ENCODE measurements at regions not wholly inside any gene's neighbourhood (a gene's known extent, or its start where the extent isn't known, plus 50 kb on each side); places are given as distances from the start of the nearest gene placed in this dataset.

DNA sequence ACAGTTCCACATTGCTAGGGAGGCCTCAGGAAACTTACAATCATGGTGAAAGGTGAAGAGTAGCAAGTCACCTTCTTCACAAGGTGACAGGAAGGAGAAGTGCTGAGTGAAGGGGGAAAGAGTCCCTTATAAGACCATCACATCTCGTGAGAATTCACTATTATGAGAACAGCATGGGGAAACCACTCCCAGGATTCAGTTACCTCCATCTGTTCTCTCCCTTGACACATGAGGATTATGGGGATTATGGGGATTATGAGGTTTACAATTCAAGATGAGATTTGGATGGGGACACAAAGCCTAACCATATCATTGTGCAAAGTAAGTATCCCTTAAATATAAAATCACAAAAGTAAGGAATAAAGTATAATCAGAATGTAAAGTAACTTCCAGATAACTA is 375.9 kb upstream of the NAALADL2 start:
- no peak overlapping the region for H3K56ac ChIP-seq (replicated peaks; ENCODE audit: insufficient read length, low read depth, low read length)
- no peak overlapping the region for H2BK120ac ChIP-seq (replicated peaks; ENCODE audit: low read depth, low read length)
- POLR2A ChIA-PET (ENCODE audit: partially characterized antibody) = no interaction called here
- no peak overlapping the region for H2BK15ac ChIP-seq (ENCODE audit: low read length)
- no peak overlapping the region for H2AFZ ChIP-seq (ENCODE audit: low read length)
- H3K36me3 ChIP-seq (ENCODE audit: control insufficient read depth in 2 of 4, insufficient read depth in 4 of 4, low read length in 3 of 4) = no peaks in the 10 kb centered on the region
- H3K23ac ChIP-seq (ENCODE audit: insufficient read length) = no peak overlapping the region
- no peaks in the 10 kb centered on the region for H3K4me1 ChIP-seq (replicated peaks in 1 of 4; ENCODE audit: control insufficient read depth in 3 of 4, insufficient read depth in 4 of 4, low read length in 3 of 4)
- H3K27me3 ChIP-seq (replicated peaks in 1 of 4; ENCODE audit: control insufficient read depth in 3 of 4, extremely low read depth in 1 of 4, insufficient read depth in 3 of 4, low read length in 3 of 4) = no peaks in the 10 kb centered on the region
- H4K8ac ChIP-seq (ENCODE audit: extremely low read depth, insufficient read depth, low read length) = no peak overlapping the region
- no peak overlapping the region for H2BK20ac ChIP-seq (ENCODE audit: low read length)
- H2AK5ac ChIP-seq (ENCODE audit: low read depth, low read length) = no peak overlapping the region
- H3K79me1 ChIP-seq (ENCODE audit: low read depth, low read length) = no peaks in the 10 kb centered on the region
- CTCF ChIA-PET (ENCODE audit: partially characterized antibody) = no interaction called here
- no peaks in the 10 kb centered on the region for H3K9me3 ChIP-seq (ENCODE audit: insufficient read depth in 2 of 2, low read depth in 1 of 2, low read length in 1 of 2)
- TF ChIP-seq POU5F1 (IDR thresholded peaks at IDR 0.05; ENCODE audit: low read depth, low read length) (no peak), HDAC6 (IDR thresholded peaks at IDR 0.05; ENCODE audit: low read depth, low read length) (no peak), TBP (IDR thresholded peaks at IDR 0.05; ENCODE audit: low read depth, low read length) (no peak), ASH2L (IDR thresholded peaks at IDR 0.05; ENCODE audit: low read length) (no peak), RFX5 (IDR thresholded peaks at IDR 0.05; ENCODE audit: borderline replicate concordance, low read depth, low read length) (no peak), TAF7 (optimal IDR thresholded peaks at IDR 0.05; ENCODE audit: borderline replicate concordance, low read depth, low read length) (no peak), SP4 (IDR thresholded peaks at IDR 0.05; ENCODE audit: low read length) (no peak), CREB1 (IDR thresholded peaks at IDR 0.05) (no peak), TCF12 (IDR thresholded peaks at IDR 0.05; ENCODE audit: low read depth, low read length) (no peak), CHD2 (IDR thresholded peaks at IDR 0.05; ENCODE audit: low read length) (no peak)
- TF ChIP-seq, protein P1, sequence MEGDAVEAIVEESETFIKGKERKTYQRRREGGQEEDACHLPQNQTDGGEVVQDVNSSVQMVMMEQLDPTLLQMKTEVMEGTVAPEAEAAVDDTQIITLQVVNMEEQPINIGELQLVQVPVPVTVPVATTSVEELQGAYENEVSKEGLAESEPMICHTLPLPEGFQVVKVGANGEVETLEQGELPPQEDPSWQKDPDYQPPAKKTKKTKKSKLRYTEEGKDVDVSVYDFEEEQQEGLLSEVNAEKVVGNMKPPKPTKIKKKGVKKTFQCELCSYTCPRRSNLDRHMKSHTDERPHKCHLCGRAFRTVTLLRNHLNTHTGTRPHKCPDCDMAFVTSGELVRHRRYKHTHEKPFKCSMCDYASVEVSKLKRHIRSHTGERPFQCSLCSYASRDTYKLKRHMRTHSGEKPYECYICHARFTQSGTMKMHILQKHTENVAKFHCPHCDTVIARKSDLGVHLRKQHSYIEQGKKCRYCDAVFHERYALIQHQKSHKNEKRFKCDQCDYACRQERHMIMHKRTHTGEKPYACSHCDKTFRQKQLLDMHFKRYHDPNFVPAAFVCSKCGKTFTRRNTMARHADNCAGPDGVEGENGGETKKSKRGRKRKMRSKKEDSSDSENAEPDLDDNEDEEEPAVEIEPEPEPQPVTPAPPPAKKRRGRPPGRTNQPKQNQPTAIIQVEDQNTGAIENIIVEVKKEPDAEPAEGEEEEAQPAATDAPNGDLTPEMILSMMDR (IDR thresholded peaks at IDR 0.05; ENCODE audit: control extremely low read depth in 1 of 3, insufficient read depth in 1 of 3, low read depth in 1 of 3, low read length in 3 of 3) = no peak
- TF ChIP-seq, protein P2, sequence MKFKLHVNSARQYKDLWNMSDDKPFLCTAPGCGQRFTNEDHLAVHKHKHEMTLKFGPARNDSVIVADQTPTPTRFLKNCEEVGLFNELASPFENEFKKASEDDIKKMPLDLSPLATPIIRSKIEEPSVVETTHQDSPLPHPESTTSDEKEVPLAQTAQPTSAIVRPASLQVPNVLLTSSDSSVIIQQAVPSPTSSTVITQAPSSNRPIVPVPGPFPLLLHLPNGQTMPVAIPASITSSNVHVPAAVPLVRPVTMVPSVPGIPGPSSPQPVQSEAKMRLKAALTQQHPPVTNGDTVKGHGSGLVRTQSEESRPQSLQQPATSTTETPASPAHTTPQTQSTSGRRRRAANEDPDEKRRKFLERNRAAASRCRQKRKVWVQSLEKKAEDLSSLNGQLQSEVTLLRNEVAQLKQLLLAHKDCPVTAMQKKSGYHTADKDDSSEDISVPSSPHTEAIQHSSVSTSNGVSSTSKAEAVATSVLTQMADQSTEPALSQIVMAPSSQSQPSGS (IDR thresholded peaks at IDR 0.05; ENCODE audit: low read length) = no peak
- H3K14ac ChIP-seq (ENCODE audit: insufficient read length) = no peak overlapping the region
- DNase-seq (ENCODE audit: low read depth in 1 of 2, low spot score in 2 of 2) = no peak
- no peak overlapping the region for H3K4me2 ChIP-seq (ENCODE audit: insufficient read depth in 1 of 2, low read depth in 2 of 2, low read length in 2 of 2)
- H3K4me3 ChIP-seq (ENCODE audit: extremely low read depth in 1 of 4, insufficient read depth in 2 of 4, low read depth in 3 of 4, low read length in 4 of 4) = no peak overlapping the region
- no peaks in the 10 kb centered on the region for H3K79me2 ChIP-seq (ENCODE audit: control insufficient read depth in 1 of 2, insufficient read depth in 2 of 2, low read length in 2 of 2)
- no peak overlapping the region for H3K18ac ChIP-seq (ENCODE audit: extremely low read depth, low read length)
- no peaks in the 10 kb centered on the region for H3K23me2 ChIP-seq (ENCODE audit: low read depth, low read length)
- H3K27ac ChIP-seq (ENCODE audit: low read depth, low read length) = no peak overlapping the region
- H4K91ac ChIP-seq (replicated peaks; ENCODE audit: insufficient read length, low read length) = no peak overlapping the region
- no peak overlapping the region for H3K4ac ChIP-seq (replicated peaks; ENCODE audit: insufficient read length, low read depth, low read length)
- WGBS, 2 experiments (ENCODE audit: extremely low coverage in 1 of 2, insufficient coverage in 1 of 2, insufficient read length in 1 of 2, insufficient replicate concordance in 2 of 2, low coverage in 1 of 2, low lambda C conversion rate in 2 of 2, missing lambda C conversion rate in 1 of 2) = 69% methylated on average over 1 of the region's 1 CpG; no CpG with 5 or more reads in 1 of the 2 experiments
- no peak overlapping the region for H4K5ac ChIP-seq (ENCODE audit: insufficient read length, low read depth, low read length)
- FAIRE-seq = no peak
- H4K20me1 ChIP-seq (replicated peaks in 1 of 2; ENCODE audit: control insufficient read depth in 1 of 2, insufficient read depth in 2 of 2, low read length in 2 of 2) = no peaks in the 10 kb centered on the region
- H2BK12ac ChIP-seq (ENCODE audit: low read depth, low read length) = no peak overlapping the region
- H2BK5ac ChIP-seq (ENCODE audit: low read depth, low read length) = no peak overlapping the region
- no peak overlapping the region for H3K9ac ChIP-seq (replicated peaks in 1 of 4; ENCODE audit: extremely low read depth in 1 of 4, low read depth in 3 of 4, low read length in 3 of 4)
